B cell (primary cell): ENCODE measurements at regions not wholly inside any gene's neighbourhood (a gene's known extent, or its start where the extent isn't known, plus 50 kb on each side); places are given as distances from the start of the nearest gene placed in this dataset.

ENCODE experiments used
- ATAC-seq: fragments of 200-7000 bp; cut with Tn5 transposase; one replicate; pipeline ENCODE4 v1.10.0; 2021; ENCODE audit warnings: low read depth, mild to moderate bottlenecking, moderate number of reproducible peaks, moderate library complexity
- CTCF ChIA-PET: fragments of 350-600 bp; sonication (Branson Sonifier 250); formaldehyde crosslinking; loops from one replicate; lab custom pipeline; 2021; ENCODE audit warnings: antibody characterized with exemption, inconsistent platforms; lab: Charles Lee
- POLR2A ChIA-PET: fragments of 350-600 bp; sonication (Branson Sonifier 250); formaldehyde crosslinking; loops from one replicate; lab custom pipeline; 2021; ENCODE audit warnings: antibody characterized with exemption; lab: Charles Lee
- DNase-seq: peaks from one replicate; pipeline ENCODE4 v3.0.0; 2013
- H2AFZ ChIP-seq: 2 replicates; pipeline ENCODE4 v1.6.1; 2012; ENCODE audit warnings: mild to moderate bottlenecking, low read depth, low read length; ENCODE audit not compliant: insufficient read depth, poor library complexity, severe bottlenecking
- H3K27ac ChIP-seq, 2 donors: 1 replicate in 1 of 2; 2 replicates in 1 of 2; pipeline ENCODE4 v1.5.1; 2012 to 2013; ENCODE audit warnings: low read length in 2 of 2, mild to moderate bottlenecking in 2 of 2, moderate library complexity in 1 of 2
- H3K27me3 ChIP-seq, 4 experiments: fragments of 200-600 bp in 1 of 4; sonication (generic) in 1 of 4; replicated peaks in 1 of 4; 1 replicate in 2 of 4; 2 replicates in 2 of 4; pipeline versions ENCODE4 v1.6.1 to v1.7.0; 2013 to 2016; ENCODE audit warnings: low read length in 3 of 4, mild to moderate bottlenecking in 2 of 4, mixed read lengths in 1 of 4, moderate library complexity in 1 of 4; ENCODE audit not compliant: insufficient read depth in 4 of 4, control insufficient read depth in 3 of 4; ENCODE audit errors: control extremely low read depth in 1 of 4
- H3K36me3 ChIP-seq, 2 experiments: replicated peaks in 1 of 2; 1 replicate in 1 of 2; 2 replicates in 1 of 2; pipeline versions ENCODE4 v1.6.1 to v1.7.1; 2013; ENCODE audit warnings: low read length in 1 of 2; ENCODE audit not compliant: insufficient read depth in 2 of 2, control insufficient read depth in 1 of 2; ENCODE audit errors: control extremely low read depth in 1 of 2, extremely low read depth in 1 of 2
- H3K4me1 ChIP-seq, 2 donors: fragments of 200-600 bp in 1 of 2; sonication (generic) in 1 of 2; 1 replicate in 1 of 2; 2 replicates in 1 of 2; pipeline versions ENCODE4 v1.5.1 to v1.6.1; 2013 to 2017; ENCODE audit warnings: low read length in 2 of 2; ENCODE audit not compliant: control insufficient read depth in 2 of 2, insufficient read depth in 2 of 2
- H3K4me2 ChIP-seq: replicated peaks from 2 replicates; pipeline ENCODE3; 2012; ENCODE audit warnings: mild to moderate bottlenecking, low read depth, low read length; ENCODE audit not compliant: poor library complexity, severe bottlenecking
- H3K4me3 ChIP-seq, 5 experiments: fragments of 200-600 bp in 1 of 5; sonication (generic) in 1 of 5; 1 replicate in 3 of 5; 2 replicates in 2 of 5; pipeline versions ENCODE4 v1.5.1 to v1.7.0; 2011 to 2016; ENCODE audit warnings: low read length in 4 of 5, mild to moderate bottlenecking in 4 of 5, low read depth in 2 of 5, control low read depth in 1 of 5, moderate library complexity in 1 of 5; ENCODE audit not compliant: insufficient read depth in 1 of 5; ENCODE audit errors: control extremely low read depth in 1 of 5, extremely low read depth in 1 of 5
- H3K79me2 ChIP-seq: fragments of 200-600 bp; sonication (generic); one replicate; pipeline ENCODE4 v1.6.0; 2016; ENCODE audit warnings: low read length; ENCODE audit not compliant: control insufficient read depth, insufficient read depth
- H3K9ac ChIP-seq: fragments of 200-600 bp; sonication (generic); 2 replicates; pipeline ENCODE4 v1.6.1; 2017; ENCODE audit warnings: mild to moderate bottlenecking, low read length, moderate library complexity
- H3K9me3 ChIP-seq, 3 donors: one replicate each; pipeline versions ENCODE4 v1.6.1 to v1.7.1; 2013; ENCODE audit warnings: low read length in 2 of 3; ENCODE audit not compliant: control insufficient read depth in 2 of 3, insufficient read depth in 1 of 3; ENCODE audit errors: control extremely low read depth in 1 of 3
- H4K20me1 ChIP-seq: 2 replicates; pipeline ENCODE4 v1.6.0; 2012; ENCODE audit warnings: mild to moderate bottlenecking, low read length; ENCODE audit not compliant: insufficient read depth, control insufficient read depth, poor library complexity, severe bottlenecking
- H3K27ac Mint-ChIP-seq: one replicate; pipeline ENCODE4 v1.8.0; 2021; ENCODE audit warnings: mixed read lengths
- H3K27me3 Mint-ChIP-seq: one replicate; pipeline ENCODE4 v1.8.0; 2021; ENCODE audit warnings: mixed read lengths
- H3K4me1 Mint-ChIP-seq: one replicate; pipeline ENCODE4 v1.8.0; 2021; ENCODE audit warnings: mixed read lengths
- H3K4me3 Mint-ChIP-seq: one replicate; pipeline ENCODE4 v1.8.0; 2021; ENCODE audit warnings: mixed read lengths
- H3K9me3 Mint-ChIP-seq: one replicate; pipeline ENCODE4 v1.8.0; 2022; ENCODE audit warnings: mixed read lengths; ENCODE audit not compliant: insufficient read depth
- CTCF ChIP-seq: fragments of 200-600 bp; IDR thresholded peaks from one replicate; pipeline ENCODE4 v1.8.0; 2022; ENCODE audit warnings: antibody characterized with exemption, mild to moderate bottlenecking
- EZH2 ChIP-seq: IDR thresholded peaks from 2 replicates; pipeline ENCODE4 v1.6.1; 2012; ENCODE audit warnings: borderline replicate concordance, low read depth, mild to moderate bottlenecking, moderate library complexity, low read length; ENCODE audit not compliant: insufficient read depth, poor library complexity, severe bottlenecking
- WGBS: methylation state at CpG from one replicate; pipeline ENCODE4 v1.1.5; 2013; ENCODE audit warnings: missing lambda C conversion rate; ENCODE audit not compliant: insufficient coverage; 5-methylcytosine and 5-hydroxymethylcytosine counted together
- intact Hi-C: fragments of 100-400 bp; cut with micrococcal nuclease; formaldehyde crosslinking; loops from one replicate; pipeline ENCODE4 v1.10.0; 2022

DNA sequence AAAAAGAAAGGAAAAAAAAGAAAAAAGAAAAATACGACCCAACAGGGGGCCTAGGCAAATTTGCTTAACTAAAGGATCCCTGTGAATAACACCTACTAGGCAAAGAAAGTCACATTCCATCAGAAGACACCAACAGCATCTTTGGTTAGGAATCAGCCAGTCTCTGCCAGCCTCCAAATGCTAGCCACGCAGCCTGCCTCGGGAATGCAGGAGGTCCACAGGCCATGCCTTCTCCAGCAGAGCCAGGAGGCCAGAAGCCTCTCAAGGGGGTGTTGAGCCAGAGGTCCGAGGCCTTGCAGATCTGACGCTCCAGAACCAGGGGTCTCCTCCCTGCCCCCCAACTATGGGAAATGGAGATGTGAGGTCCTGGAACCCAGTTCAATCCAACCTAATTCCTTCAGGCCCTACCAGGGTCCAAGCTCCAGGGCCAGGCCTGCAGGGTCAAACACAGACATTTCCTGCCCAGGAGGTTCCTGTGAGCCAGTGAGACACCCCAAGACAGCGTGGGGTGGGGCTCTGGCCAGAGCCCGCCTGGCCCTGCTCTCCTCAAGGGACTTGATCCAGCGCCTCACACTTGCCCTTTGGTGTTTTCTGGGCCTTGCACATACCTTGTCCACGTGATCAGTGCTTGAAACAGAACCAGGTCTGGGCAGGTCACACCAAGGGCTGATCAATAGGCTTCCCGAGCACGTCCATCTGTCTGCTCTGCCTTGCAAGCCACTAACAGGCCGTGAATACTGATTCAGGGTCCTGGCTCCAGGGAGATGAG is 289.6 kb upstream of the ID2 start:
- Mint-ChIP-seq H3K27ac (no peak overlapping the region), H3K27me3 (peaks cover 16% of the 10 kb centered on the region)
- DNase-seq: no peak

More for the DNA sequence above, 289.6 kb upstream of the ID2 start:
- WGBS: 95% methylated on average over 9 of the region's 12 CpGs
- no peaks in the 10 kb centered on the region for H3K4me1 ChIP-seq
- ChIA-PET CTCF (no interaction called here), POLR2A (no interaction called here)
- Mint-ChIP-seq H3K4me1 (no peaks in the 10 kb centered on the region), H3K4me3 (no peak overlapping the region), H3K9me3 (no peaks in the 10 kb centered on the region)
- no peak for ATAC-seq
- TF ChIP-seq CTCF (no peak), EZH2 (no peak)
- no peak overlapping the region for H3K4me2 ChIP-seq
- H3K9ac ChIP-seq: no peak overlapping the region
- H2AFZ ChIP-seq: no peak overlapping the region
- H3K27ac ChIP-seq: no peak overlapping the region
- no peaks in the 10 kb centered on the region for H3K79me2 ChIP-seq
- no peaks in the 10 kb centered on the region for H3K36me3 ChIP-seq
- H3K4me3 ChIP-seq: no peak overlapping the region
- no peaks in the 10 kb centered on the region for H4K20me1 ChIP-seq
- peaks cover 0 to 17% (median 9%) of the 10 kb centered on the region in 4 experiments for H3K27me3 ChIP-seq
- H3K9me3 ChIP-seq: peaks cover 0 to 6% (median 0%) of the 10 kb centered on the region in 3 donors
- intact Hi-C loops: no loop called here
